Thyroid gland (tissue), 4 donors: ENCODE measurements at regions not wholly inside any gene's neighbourhood (a gene's known extent, or its start where the extent isn't known, plus 50 kb on each side); places are given as distances from the start of the nearest gene placed in this dataset.

Experiments
- CTCF ChIP-seq, 6 experiments: fragments of 200-600 bp in 3 of 6; fragments of 450-650 bp in 3 of 6; sonication (generic) in 3 of 6; IDR thresholded peaks; one replicate each; pipeline ENCODE4 v1.5.1; 2016 to 2019; ENCODE audit warnings: antibody characterized with exemption in 6 of 6, mild to moderate bottlenecking in 2 of 6, inconsistent platforms in 1 of 6, moderate library complexity in 1 of 6
- POLR2A ChIP-seq, 2 donors: fragments of 450-650 bp; IDR thresholded peaks; one replicate each; pipeline ENCODE4 v1.6.1; 2017; ENCODE audit warnings: antibody characterized with exemption in 2 of 2, mild to moderate bottlenecking in 2 of 2, moderate library complexity in 1 of 2

GRCh38 chr4:123229286-123229685, 167.3 kb upstream of the SPRY1 start:
- no peak for TF ChIP-seq CTCF (IDR thresholded peaks at IDR 0.05)
- TF ChIP-seq POLR2A (IDR thresholded peaks at IDR 0.05) = no peak
